Gastroesophageal sphincter (tissue), 4 donors: ENCODE measurements at regions not wholly inside any gene's neighbourhood (a gene's known extent, or its start where the extent isn't known, plus 50 kb on each side); places are given as distances from the start of the nearest gene placed in this dataset.

Experiments used
- ATAC-seq: fragments of 150-250 bp; one replicate; pipeline ENCODE4 v1.9.1; 2016; ENCODE audit warnings: mild to moderate bottlenecking, moderate library complexity
- H3K27ac ChIP-seq, 4 donors: fragments of 200-600 bp; sonication (generic) in 3 of 4; 1 replicate in 3 of 4; 2 replicates in 1 of 4; pipeline ENCODE4 v1.5.1; 2016 to 2019
- H3K27me3 ChIP-seq: fragments of 200-600 bp; sonication (generic); one replicate; pipeline ENCODE4 v1.5.1; 2019
- H3K36me3 ChIP-seq, 2 donors: fragments of 200-600 bp; sonication (generic); one replicate each; pipeline ENCODE4 v1.5.1; 2019; ENCODE audit warnings: control low read depth in 1 of 2
- H3K4me1 ChIP-seq, 3 donors: fragments of 200-600 bp; sonication (generic); 1 replicate in 2 of 3; 2 replicates in 1 of 3; pipeline ENCODE4 v1.5.1; 2016 to 2019; ENCODE audit warnings: control low read depth in 2 of 3
- H3K4me3 ChIP-seq, 2 donors: fragments of 200-600 bp; sonication (generic); one replicate each; pipeline ENCODE4 v1.5.1; 2019; ENCODE audit warnings: mild to moderate bottlenecking in 1 of 2, moderate library complexity in 1 of 2
- H3K9me3 ChIP-seq, 3 donors: fragments of 200-600 bp; sonication (generic); one replicate each; pipeline ENCODE4 v1.5.1; 2017 to 2019; ENCODE audit warnings: control low read depth in 2 of 3
- EP300 ChIP-seq: sonication (generic); formaldehyde crosslinking; IDR thresholded peaks from one replicate; pipeline ENCODE4 v1.6.1; 2017; ENCODE audit warnings: antibody characterized with exemption, mild to moderate bottlenecking
- POLR2A ChIP-seq, 2 donors: fragments of 450-650 bp; IDR thresholded peaks; one replicate each; pipeline ENCODE4 v1.6.1; 2017; ENCODE audit warnings: antibody characterized with exemption in 2 of 2, mild to moderate bottlenecking in 2 of 2, moderate library complexity in 1 of 2
- POLR2AphosphoS5 ChIP-seq: sonication (generic); formaldehyde crosslinking; IDR thresholded peaks from one replicate; pipeline ENCODE4 v1.6.1; 2017; ENCODE audit warnings: antibody characterized with exemption
- WGBS, 2 donors: methylation state at CpG; one replicate each; pipeline ENCODE4 v1.1.5; 2018; ENCODE audit warnings: low coverage in 1 of 2; 5-methylcytosine and 5-hydroxymethylcytosine counted together
- TF ChIP-seq, protein P1 (sequence below), 4 experiments: fragments of 200-600 bp in 2 of 4; fragments of 450-650 bp in 2 of 4; sonication (generic) in 1 of 4; IDR thresholded peaks; one replicate each; pipeline ENCODE4 v1.5.1; 2017 to 2019; ENCODE audit warnings: antibody characterized with exemption in 4 of 4, mild to moderate bottlenecking in 2 of 4, moderate library complexity in 2 of 4

DNA sequence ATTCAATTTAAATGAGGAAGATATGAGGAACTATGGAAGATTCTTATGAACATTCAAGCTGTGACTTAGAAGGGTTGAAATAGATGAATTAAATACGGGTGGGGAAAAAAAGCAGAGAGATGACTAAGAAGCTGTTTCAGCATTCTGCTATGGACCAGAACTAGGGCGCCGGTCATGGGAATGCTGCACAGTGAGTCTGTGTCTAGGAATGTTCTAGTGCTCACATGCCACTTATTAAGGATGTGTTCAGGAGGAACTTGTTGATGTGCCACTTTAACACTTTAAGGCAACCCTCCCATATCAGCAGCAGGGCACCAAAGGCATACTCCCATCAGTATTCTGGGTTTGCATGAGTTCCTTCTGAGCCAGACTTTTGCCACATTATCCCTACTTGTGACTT, 152.1 kb downstream of the POSTN start:
- Histone ChIP-seq H3K4me1 (no peaks in the 10 kb centered on the region), H3K27me3 (no peaks in the 10 kb centered on the region), H3K9me3 (no peaks in the 10 kb centered on the region), H3K27ac (no peak overlapping the region), H3K36me3 (no peaks in the 10 kb centered on the region), H3K4me3 (no peak overlapping the region)
- ATAC-seq: no peak
- 70 to 73% methylated on average over 2 to 3 of the region's 3 CpGs for WGBS, 2 donors
- TF ChIP-seq POLR2A (IDR thresholded peaks at IDR 0.05) (no peak), POLR2AphosphoS5 (peak; percentile 48)

DNA sequence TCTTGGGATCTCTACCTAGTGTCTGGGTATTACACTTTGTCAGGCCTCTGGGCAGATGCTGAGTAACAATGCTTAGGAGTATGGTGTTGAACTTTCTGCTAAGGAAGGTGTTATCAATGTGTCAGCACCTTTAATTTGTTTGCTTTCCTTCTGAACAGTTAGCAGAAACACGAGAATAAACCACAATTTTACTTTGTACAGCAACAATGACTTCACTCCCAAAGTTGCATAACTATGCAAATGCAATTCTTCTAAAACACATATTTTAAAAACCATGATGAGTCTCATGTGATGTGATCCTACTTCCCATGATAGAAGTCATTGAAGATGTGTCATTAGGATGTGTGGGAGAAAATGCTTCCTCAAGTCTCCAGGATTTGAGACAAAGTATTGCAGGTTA, 155.0 kb downstream of the POSTN start:
- Histone ChIP-seq H3K36me3 (no peaks in the 10 kb centered on the region), H3K4me3 (no peak overlapping the region), H3K4me1 (no peaks in the 10 kb centered on the region), H3K9me3 (no peaks in the 10 kb centered on the region), H3K27ac (no peak overlapping the region), H3K27me3 (no peaks in the 10 kb centered on the region)
- TF ChIP-seq EP300 (no peak), POLR2A (IDR thresholded peaks at IDR 0.05) (no peak), POLR2AphosphoS5 (no peak)
- TF ChIP-seq, protein P1, sequence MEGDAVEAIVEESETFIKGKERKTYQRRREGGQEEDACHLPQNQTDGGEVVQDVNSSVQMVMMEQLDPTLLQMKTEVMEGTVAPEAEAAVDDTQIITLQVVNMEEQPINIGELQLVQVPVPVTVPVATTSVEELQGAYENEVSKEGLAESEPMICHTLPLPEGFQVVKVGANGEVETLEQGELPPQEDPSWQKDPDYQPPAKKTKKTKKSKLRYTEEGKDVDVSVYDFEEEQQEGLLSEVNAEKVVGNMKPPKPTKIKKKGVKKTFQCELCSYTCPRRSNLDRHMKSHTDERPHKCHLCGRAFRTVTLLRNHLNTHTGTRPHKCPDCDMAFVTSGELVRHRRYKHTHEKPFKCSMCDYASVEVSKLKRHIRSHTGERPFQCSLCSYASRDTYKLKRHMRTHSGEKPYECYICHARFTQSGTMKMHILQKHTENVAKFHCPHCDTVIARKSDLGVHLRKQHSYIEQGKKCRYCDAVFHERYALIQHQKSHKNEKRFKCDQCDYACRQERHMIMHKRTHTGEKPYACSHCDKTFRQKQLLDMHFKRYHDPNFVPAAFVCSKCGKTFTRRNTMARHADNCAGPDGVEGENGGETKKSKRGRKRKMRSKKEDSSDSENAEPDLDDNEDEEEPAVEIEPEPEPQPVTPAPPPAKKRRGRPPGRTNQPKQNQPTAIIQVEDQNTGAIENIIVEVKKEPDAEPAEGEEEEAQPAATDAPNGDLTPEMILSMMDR (IDR thresholded peaks at IDR 0.05): no peak
- 88 to 91% methylated on average over 1 of the region's 1 CpG for WGBS, 2 donors
- ATAC-seq: no peak

GRCh38 chr13:37442996-37443395, 155.6 kb downstream of the POSTN start:
- H3K9me3 ChIP-seq: no peaks in the 10 kb centered on the region
- no peak for ATAC-seq
- H3K4me3 ChIP-seq: no peak overlapping the region
- TF ChIP-seq EP300: no peak
- no peak overlapping the region for H3K27ac ChIP-seq
- H3K27me3 ChIP-seq: no peaks in the 10 kb centered on the region
- H3K4me1 ChIP-seq: no peaks in the 10 kb centered on the region
- 88 to 96% methylated on average over 1 of the region's 1 CpG for WGBS, 2 donors
- no peaks in the 10 kb centered on the region for H3K36me3 ChIP-seq

- ATAC-seq: no peak
- H3K36me3 ChIP-seq: no peaks in the 10 kb centered on the region
- no peaks in the 10 kb centered on the region for H3K9me3 ChIP-seq
- no peaks in the 10 kb centered on the region for H3K27me3 ChIP-seq
- TF ChIP-seq EP300 (no peak), POLR2A (IDR thresholded peaks at IDR 0.05) (no peak), POLR2AphosphoS5 (no peak)
- TF ChIP-seq, protein P1 (IDR thresholded peaks at IDR 0.05): no peak
- H3K4me1 ChIP-seq: no peaks in the 10 kb centered on the region
- WGBS, 2 donors: 0 to 15% methylated on average over 1 of the region's 1 CpG
- H3K4me3 ChIP-seq: no peak overlapping the region
- no peak overlapping the region for H3K27ac ChIP-seq
Measured at GRCh38 chr13:37435881-37436280, 162.7 kb downstream of the POSTN start.

DNA sequence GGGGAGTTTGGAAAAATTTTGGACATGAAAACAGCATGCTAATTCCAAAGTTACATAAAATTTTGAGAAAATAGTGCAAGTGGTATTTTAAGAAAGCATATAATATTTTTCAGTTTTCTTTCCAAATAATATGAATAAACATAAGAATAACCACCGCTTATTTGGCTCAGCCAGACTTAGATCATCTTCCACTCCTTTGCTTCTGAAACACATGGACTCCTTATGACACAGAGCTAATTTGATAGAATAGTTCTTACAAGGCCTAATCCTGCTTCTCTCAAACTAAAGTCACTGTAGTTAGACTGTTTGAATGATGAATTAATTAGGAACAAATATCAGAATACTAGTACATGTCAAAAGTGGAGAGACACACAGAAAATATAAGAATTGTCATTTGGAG, 165.5 kb downstream of the POSTN start:
- ATAC-seq: no peak
- H3K4me3 ChIP-seq: no peak overlapping the region
- no peaks in the 10 kb centered on the region for H3K9me3 ChIP-seq
- H3K27ac ChIP-seq: no peak overlapping the region
- no peaks in the 10 kb centered on the region for H3K27me3 ChIP-seq
- TF ChIP-seq, protein P1 (IDR thresholded peaks at IDR 0.05): no peak
- no peak for TF ChIP-seq POLR2A (IDR thresholded peaks at IDR 0.05)
- no peak for TF ChIP-seq POLR2AphosphoS5
- TF ChIP-seq EP300: no peak
- H3K4me1 ChIP-seq: no peaks in the 10 kb centered on the region
- WGBS, 2 donors: 80 to 83% methylated on average over 1 of the region's 1 CpG
- no peaks in the 10 kb centered on the region for H3K36me3 ChIP-seq

DNA sequence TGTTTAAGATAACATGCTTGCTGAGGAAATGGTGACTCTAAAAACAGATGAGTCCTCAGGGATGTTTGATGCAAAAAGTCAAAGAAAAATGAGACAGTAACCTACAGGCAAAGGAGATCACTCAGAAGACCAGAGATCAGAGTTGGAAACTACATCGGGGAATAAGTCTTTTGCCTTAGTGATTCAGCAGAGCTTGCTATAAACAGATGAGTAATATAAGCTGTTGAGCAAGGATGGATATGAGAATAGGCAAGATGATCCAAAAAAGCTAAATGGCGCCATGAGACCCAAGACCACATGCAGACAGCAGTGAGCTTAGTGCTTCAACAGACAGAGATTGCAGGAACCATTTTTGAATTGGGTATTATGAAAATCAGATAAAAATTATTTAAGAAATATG, 168.6 kb downstream of the POSTN start:
- Histone ChIP-seq H3K27ac (no peak overlapping the region), H3K4me1 (no peaks in the 10 kb centered on the region), H3K9me3 (no peaks in the 10 kb centered on the region), H3K36me3 (no peaks in the 10 kb centered on the region), H3K27me3 (no peaks in the 10 kb centered on the region), H3K4me3 (no peak overlapping the region)
- 56 to 69% methylated on average over 2 of the region's 2 CpGs for WGBS, 2 donors
- TF ChIP-seq, protein P1 (IDR thresholded peaks at IDR 0.05): no peak
- TF ChIP-seq EP300: no peak
- no peak for TF ChIP-seq POLR2A (IDR thresholded peaks at IDR 0.05)
- no peak for TF ChIP-seq POLR2AphosphoS5
- ATAC-seq: no peak
